NK-92 treated with Interleukin-12 subunit alpha and Interleukin-12 subunit beta, amount 100 ng/mL, for 24 hours (cell line): ENCODE measurements at regions not wholly inside any gene's neighbourhood (a gene's known extent, or its start where the extent isn't known, plus 50 kb on each side); places are given as distances from the start of the nearest gene placed in this dataset.

Source experiments
- DNase-seq: peaks from one replicate; lab custom pipeline; 2025; lab: John Stamatoyannopoulos, UW

DNA sequence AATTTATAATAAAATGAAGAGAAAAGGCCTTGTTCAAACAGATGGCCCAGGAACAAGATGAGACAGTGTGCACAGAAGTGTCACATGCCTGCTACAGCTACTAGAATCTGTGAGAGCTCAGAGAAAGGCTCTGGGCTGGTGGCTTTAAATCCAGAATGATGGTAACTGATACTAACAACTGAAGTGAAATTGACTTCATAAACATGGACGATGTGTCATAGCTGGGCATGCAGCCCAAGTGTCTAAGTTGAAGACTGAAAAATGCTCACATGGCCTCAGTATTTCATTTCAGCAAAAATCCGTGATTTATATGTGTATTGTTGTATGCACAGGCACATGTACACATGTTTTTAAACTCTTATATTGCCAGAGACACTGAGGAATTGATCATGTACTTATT lies 208.3 kb upstream of the RUNX1 start:
- no peak for DNase-seq

- DNase-seq, result no peak
Observed at GRCh38 chr21:35256468-35256988, 207.4 kb upstream of the RUNX1 start.

- DNase-seq, result no peak
Observed at GRCh38 chr21:35254765-35255138, 205.7 kb upstream of the RUNX1 start.

DNA sequence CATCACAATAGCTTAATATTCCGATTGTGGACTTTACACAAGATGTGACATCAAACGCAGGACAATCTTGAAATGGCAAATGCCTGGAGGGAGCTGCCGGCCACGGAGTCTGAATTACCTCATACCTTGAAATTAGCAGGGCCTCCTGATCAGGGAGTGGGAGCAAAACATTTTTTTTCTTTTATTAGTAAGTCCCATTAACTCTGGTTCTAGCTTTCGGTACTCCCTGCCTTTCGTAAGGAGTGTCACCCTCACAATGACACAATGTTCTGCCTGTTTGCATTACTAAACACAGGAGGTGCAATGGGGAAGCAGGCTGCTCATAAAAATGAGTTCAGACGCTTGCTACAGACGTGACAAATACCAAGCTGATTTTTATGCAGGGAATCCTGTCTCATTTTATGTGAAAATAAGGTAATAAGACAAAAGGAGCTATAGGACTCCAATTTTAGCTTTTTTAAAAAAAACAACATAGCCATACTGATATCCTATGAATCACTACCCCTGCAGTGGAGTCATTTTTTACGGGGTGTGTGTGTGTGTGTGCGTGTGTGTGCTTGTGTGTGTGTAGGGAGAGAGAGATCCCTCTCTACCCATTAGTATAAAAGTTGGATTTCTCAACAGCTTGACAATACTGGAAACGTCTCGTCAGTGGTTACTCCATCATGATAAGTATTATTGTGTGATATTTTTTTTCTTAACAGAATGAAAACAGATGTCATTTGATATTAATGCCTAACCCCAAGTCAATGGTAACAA lies 205.1 kb upstream of the RUNX1 start:
- no peak for DNase-seq

DNA sequence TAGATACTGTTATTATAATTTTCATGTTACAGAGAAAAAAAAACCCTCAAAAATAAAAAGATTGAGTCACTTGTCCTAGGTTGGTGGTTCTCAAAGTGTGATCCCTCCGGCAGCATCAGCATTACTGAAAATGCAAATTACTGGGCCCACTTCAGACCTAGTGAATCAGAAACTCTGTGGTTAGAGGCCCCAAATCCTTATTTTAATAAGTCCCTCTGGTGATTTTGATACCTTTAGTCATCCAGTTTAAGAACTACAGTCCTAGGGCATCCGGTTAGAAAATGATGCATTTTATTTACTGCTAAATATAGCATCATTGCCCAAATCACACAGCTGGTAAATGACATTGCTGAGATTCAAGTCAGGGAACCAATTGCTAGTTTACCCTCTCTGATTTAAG lies 203.7 kb upstream of the RUNX1 start:
- DNase-seq, result no peak

DNA sequence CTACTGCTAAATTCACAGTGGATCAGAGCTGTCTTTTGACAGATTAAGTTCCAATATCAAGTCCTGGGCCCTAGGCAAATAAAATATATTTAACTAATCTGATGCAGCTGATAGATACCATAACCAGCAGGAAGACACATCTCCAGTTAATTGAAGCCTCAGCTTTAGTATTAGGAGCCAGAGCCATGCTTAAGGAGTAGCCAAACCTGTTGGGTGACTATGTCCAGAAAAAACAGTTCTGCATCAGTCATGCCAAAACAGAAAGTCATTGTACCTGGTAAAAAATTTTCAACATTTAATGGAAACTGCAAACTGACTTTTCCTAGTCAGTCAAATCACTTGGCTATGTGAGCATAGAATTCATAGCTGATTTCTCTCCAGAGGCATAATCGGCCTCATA lies 200.5 kb upstream of the RUNX1 start:
- no peak for DNase-seq

GRCh38 chr21:35245879-35246278 lies 196.8 kb upstream of the RUNX1 start:
- no peak for DNase-seq

- DNase-seq, result no peak
Observed at GRCh38 chr21:35244514-35244913, 195.4 kb upstream of the RUNX1 start.

DNA sequence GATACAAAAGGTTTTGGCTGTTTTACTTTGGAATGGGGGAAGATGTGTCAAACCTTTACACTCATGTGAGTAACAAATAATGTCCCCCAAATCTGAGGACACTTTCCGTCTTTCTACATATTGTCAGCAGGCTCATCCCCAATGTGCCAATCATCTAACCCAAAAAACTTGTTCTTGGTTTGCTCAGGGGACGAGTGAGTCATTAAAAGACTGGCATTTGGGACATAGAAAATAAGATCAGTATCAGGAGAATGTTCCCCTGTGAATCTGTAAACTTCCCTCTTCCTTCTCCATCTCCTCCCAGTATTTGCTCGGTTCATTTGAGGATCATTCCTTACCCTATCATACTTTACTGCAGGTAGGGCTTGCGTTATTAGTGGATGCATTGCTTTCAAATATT lies 194.1 kb upstream of the RUNX1 start:
- DNase-seq, result no peak

DNA sequence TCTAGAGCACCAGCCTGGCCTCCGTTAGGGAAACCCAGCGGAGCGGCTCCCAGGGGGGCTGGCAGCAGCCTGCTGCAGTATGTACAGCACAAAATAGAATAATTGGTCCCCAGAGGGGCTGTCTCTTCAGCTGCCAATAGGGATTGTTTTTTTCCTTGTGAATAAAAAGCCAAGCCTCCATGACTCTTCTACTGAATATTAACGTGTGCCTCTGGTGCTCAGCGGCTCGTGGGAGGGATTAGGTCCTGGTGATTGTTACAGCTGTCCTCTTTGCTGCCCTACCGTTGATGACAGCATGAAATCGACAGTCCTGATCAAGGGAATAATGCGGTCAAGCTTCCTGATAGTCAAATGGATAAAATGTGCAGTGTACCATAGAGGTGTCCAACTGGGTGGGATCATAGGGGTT lies 190.7 kb upstream of the RUNX1 start:
- no peak for DNase-seq

DNA sequence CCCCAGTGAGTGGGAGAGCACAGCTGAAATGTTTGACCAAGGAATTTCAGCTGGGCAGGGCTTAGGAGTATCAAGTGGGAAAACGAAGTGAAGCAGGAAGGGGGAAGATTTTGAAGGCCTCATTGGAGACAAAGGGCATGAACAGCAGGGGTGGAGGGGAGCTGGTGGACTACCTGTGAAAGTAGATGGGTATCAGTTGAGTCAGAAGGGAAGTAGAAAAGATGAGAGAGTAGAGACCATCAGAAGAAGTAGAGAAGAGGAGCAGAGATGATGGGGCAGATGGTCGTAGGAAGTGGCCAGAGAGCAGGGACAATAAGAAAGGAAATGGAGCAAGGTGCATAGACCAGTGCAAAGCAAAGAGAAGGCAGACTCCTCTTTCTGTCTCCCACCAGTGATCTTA lies 189.0 kb upstream of the RUNX1 start:
- DNase-seq, result no peak

- no peak for DNase-seq
Observed at GRCh38 chr21:35237287-35237686, 188.2 kb upstream of the RUNX1 start.

GRCh38 chr21:35236090-35236489 lies 187.0 kb upstream of the RUNX1 start:
- no peak for DNase-seq

- no peak for DNase-seq
Observed at GRCh38 chr21:35234725-35235124, 185.6 kb upstream of the RUNX1 start.

GRCh38 chr21:35233756-35234155 lies 184.7 kb upstream of the RUNX1 start:
- DNase-seq, result no peak

DNA sequence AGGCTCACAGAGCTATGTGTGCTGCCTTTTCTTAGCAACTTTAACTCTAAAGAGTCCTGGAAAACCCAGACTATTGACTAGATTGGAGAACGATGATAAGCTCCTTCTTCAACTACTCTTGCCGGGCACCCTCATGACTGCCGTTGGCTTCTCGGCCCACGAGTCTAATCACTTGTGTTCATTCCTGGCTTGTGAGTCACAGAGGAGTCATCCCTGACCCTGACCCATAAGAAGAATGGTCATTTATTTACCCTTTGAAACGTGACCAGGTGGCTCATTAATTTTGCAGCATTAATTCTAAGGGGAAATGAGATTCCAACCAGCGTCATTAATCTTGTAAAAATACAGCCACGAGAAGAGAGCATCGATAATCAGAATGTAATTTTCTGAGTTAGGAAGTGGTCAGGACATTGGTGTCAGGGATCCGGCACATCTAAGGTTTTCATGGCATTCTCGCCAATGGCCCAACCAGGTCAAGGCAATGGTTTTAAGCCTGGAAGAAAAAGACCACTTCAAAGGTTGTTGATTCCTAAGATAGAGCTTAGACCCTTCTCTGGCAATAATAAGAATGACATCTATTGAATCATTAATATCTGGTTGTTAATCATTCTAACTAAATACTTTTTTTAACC lies 183.6 kb upstream of the RUNX1 start:
- DNase-seq, result no peak

GRCh38 chr21:35231090-35231489 lies 182.0 kb upstream of the RUNX1 start:
- peak; percentile 20 for DNase-seq

DNA sequence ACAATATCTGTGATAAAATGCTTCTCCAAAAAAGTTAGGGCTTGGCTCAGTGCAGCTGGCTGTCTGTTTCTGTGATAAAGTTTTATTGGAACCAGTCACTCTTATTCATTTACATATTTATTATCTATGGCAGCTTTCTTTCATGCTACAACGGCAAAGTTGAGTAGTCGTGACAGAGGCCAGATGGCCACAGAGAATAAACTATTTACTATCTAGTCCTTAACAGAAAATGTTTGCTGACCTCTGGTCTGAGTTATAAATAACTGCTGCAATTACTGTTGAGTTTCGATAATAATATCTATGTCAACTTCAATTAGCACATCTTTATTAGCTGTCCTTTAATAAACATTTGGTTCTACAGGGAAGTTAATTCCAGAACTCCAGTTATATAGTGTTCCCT lies 180.2 kb upstream of the RUNX1 start:
- DNase-seq, result no peak

- no peak for DNase-seq
Observed at GRCh38 chr21:35227786-35228185, 178.7 kb upstream of the RUNX1 start.

DNA sequence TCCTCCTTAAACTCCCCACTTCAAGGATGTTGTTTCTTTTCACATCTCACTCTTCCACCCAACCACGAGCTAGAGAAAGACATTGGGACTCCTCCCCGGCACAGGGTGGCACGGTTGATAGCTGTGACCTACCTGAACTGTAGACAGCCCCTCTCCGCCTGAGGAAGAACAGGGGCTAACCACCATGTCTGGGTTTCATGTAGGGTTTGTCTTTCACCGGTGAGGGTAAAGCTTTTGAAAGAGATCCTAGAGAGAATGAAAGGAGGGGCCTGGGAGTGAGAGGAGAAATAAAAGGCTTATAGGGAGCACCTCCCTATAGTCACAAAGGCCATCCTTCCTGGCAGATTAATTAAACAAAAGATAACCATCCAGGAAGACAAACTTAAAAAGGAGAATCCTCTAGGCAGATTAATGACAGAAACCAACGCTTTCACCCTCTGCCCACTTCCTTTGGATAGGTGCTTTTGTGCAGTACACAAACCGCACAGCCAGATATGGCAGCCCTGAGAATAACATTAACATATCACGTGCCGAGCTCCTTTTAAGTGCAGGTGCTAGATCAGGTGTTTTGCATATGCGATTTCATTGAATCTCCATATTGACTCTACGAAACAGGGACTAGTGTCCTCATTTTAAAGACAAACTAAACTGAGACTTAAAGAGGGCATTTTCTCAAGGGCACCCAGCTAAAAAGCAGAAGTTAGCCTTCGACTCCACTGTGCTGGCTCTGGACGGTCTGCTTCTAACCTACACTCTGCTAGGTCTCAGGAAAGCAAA lies 178.1 kb upstream of the RUNX1 start:
- DNase-seq, result peak; percentile 22

DNA sequence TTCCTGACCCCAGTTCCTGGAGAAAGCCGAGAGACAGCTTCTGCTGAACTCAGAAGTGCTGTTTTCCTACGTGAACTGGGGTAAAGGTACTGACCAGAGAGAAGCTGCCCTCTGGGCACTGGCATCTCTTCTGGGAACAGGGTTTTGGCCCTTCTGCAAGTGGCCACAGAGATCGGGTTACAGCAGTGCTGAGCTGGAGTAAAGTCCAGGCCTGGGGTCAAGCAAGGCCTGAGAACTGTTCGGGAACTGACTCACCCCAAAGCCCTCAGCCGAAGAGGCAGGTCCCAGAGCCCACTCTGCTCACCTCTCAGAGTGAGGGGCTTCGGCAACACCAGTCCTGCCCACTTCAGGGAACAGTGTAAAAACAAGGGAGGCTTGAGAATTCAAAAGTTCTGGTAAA lies 177.2 kb upstream of the RUNX1 start:
- DNase-seq, result no peak

GRCh38 chr21:35225573-35225972 lies 176.5 kb upstream of the RUNX1 start:
- DNase-seq, result no peak
